HG03139 (cell line): ENCODE measurements at regions not wholly inside any gene's neighbourhood (a gene's known extent, or its start where the extent isn't known, plus 50 kb on each side); places are given as distances from the start of the nearest gene placed in this dataset.
"Not testable (repeated sequence)": the region's sequence is repeated elsewhere in the genome, so short reads cannot be mapped to it uniquely, and the experiment has no call there.

Experiments used
- ATAC-seq: cut with Tn5 transposase; IDR thresholded peaks from one replicate; pipeline ENCODE4 v1.9.1; 2021; ENCODE audit not compliant: unreplicated experiment

DNA sequence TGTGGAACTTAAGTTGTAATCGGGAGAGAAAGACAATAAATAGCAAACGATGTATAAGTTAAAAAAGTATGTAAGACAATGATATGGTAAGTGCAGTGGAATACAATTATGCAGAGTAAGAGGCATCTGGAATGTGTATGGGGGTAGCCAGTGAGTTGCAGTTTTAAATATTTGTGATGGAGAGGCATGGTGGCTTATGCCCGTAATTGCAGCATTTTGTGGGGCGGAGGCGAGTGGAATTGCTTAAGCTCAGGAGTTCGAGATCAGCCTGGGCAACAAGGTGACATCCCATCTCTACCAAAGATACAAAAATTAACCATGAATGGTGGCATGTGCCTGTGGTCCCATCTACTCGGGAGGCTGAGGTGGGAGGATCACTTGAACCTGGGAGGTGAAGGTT lies 52.5 kb upstream of the WDFY3 start:
- ATAC-seq, result no peak

DNA sequence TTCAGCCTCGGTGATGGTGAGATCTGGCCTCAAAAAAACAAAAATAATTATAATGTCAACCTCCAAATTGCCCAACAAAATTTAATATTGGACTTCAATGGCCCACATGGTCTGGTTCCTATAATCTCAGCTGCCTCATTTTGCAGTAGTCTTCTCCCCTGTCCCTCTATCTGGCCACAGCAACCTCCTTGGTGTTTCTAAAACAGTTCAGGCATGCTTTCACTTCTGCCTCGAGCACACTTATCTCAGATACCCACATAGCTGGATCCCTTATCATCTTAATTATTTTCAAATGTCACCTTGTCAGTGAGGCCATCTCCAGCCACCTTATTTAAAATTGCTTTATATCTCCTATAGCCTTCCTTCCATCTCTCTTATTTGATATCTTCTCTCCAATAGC lies 52.9 kb upstream of the WDFY3 start:
- no peak for ATAC-seq

DNA sequence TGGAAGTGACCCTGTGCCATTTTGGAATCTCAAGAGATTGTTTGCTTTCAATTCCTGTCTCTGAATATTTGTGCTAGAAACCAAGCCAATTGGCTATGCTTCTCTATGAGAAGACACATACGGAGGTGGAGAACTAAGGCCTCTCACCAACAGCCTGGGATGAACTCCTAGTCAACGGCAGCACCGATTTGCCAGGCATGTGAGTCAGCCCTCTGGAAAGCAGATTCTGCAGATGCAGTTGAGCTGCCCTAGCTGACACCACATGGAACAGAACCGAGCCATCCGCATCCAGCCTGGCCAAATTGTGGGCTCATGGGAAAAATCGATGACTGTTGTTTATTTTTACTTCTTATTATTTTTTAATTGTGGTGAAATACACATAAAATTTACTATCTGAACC lies 58.2 kb upstream of the WDFY3 start:
- ATAC-seq, result no peak

DNA sequence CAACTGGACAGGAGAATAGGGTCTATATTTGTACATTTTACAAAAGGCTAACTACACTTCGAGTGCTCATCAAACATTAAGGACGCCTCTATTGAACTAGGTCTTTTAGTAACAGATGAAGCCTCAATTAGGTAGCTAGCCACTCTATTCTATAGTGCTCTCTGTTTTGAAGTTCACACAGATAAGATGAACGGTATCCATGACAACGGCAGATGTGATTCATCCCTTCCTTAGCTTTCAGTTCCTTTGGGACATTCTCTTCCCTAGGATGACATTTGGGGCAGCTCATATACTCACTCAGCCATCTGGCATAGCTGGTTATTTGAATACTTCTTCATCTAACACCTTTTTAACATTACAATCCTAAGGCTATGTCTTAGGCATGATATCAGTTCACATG lies 62.4 kb upstream of the WDFY3 start:
- no peak for ATAC-seq

DNA sequence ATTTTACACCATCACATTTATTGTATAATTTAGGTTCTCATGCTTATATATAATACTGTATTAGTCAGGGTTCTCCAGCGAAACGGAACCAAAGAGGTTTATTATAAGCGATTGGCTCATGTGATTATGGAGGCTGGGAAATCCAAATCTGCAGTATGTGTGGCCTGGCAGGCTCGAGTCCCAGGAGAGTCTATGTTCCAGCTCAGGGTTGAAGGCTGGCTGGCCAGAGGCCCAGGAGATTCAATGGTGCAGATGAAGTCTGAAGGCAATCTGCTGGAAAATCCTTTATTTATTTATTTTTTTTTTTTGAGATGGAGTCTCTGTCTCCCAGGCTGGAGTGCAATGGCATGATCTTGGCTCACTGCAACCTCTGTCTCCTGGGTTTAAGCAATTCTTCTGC lies 63.0 kb upstream of the WDFY3 start:
- ATAC-seq, result no peak

DNA sequence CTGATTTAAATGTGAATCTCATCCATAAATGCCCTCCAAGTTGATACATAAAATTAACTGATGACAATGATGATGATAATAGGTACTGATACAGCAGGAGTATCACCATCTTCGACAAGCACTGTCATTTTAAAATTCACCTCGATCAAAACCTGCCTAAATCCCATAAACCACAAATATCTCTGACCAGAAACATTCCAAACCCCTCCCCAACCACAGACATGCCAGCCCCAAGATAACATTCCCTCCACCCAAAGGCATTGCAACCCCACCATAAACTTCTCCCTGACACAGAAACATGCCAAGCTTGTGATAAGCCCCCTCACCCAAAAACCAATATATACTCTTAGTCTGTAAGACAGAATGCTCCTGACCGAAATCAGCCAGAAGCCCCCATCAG lies 63.7 kb upstream of the WDFY3 start:
- no peak for ATAC-seq

DNA sequence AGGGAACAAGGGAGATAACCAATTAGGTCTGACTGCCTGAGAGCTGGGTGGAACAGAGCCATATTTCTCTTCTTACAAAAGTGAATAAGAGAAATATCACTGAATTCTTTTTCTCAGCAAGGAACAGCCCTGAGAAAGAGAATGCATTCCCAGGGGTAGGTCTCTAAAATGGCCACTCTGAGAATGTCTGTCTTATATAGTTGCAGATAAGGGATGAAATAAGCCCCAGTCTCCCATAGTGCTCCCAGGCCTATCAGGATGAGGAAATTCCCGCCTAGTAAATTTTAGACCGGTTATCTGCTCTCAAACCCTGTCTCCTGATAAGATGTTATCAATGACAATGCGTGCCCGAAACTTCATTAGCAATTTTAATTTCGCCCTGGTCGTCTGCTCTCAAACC lies 67.3 kb upstream of the WDFY3 start:
- not testable (repeated sequence) for ATAC-seq

DNA sequence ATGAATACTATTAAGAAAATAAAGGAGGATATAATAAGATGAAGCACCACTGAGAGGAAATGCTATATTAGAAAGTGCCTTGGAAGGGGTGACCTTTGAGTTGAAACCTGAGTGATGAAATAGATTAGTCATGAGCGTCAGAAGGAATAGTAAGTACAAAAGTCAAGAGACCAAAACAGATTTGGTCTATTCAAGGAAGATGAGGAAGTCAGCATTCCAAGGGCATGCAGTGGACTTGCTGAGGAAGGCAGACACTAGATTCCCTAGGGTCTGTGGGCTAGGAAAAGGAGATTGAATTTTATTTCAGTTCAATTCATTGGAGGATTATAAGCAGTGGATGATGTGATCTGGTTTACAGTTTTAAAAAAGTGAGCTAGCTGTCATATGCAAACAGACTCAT lies 73.0 kb upstream of the WDFY3 start:
- no peak for ATAC-seq

DNA sequence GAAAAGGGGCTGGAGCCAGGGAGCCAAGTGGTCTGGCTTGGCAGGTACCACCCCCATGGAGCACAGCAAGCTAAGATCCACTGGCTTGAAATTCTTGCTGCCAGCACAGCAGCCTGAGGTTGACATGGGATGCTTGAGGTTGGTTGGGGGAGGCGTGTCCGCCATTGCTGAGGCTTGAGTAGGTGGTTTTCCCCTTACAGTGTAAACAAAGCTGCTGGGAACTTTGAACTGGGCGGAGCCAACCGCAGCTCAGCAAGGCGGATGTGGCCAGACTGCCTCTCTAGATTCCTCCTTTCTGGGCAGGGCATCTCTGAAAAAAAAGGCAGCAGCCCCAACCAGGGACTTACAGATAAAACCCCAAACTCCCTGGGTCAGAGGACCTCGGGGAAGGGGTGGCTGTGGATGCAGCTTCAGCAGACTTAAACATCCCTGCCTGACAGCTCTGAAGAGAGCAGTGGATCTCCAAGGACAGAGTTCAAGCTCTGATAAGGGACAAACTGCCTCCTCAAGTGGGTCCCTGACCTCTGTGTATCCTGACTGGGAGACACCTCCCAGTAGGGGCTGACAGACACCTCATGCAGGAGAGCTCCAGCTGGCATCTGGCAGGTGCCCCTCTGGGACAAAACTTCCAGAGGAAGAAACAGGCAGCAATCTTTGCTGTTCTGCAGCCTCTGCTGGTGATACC lies 77.5 kb upstream of the WDFY3 start:
- ATAC-seq, result not testable (repeated sequence)

DNA sequence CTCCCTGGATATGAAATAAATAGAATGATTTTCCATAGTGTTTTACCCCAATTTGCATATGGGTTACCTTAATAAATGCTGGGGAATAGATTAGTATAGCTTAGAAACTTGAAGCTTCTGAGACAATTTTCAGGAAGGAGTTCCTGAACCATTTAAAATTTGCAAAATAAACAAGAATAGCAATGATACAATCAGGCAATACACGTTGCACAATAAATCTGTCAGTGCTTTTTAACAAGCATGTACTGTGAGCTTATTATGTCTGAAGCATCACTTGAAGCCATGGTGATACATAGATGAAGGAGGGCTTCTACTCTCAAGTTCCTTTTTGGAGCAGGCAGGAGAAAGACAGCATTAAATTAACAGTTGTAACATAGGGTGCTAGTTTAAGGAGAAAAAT lies 84.2 kb upstream of the WDFY3 start:
- no peak for ATAC-seq

DNA sequence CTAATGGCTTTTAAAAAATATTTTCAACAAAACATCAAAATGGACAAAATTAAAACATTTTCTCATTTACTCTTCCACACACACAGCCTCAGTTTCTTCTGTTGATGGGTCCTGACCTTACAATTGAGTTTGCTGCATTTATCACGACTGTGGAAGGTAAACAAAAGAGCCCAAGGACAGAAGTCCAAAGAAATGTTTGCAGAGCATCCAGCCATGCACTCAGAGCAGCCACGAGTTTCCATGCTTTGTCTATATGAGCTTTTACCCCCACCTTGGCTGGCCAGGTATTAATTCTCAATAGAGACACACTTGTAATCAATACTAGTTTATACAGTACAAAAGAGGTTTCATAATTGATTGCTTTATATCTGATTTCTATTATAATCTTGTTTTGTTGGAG lies 85.0 kb upstream of the WDFY3 start:
- no peak for ATAC-seq

DNA sequence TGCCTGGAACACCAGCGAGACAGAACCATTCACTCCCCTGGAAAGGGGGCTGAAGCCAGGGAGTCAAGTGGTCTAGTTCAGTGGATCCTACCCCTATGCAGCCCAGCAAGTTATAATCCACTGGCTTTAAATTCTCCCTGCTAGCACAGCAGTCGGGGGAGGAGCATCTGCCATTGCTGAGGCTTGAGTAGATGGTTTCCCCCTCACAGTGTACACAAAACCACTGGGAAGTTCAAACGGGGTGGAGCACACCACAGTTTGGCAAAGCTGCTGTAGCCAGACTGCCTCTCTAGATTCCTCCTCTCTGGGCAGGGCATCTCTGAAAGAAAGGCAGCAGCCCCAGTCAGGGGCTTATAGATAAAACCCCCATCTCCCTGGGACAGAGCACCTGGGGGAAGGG lies 88.4 kb upstream of the WDFY3 start:
- ATAC-seq, result not testable (repeated sequence)

DNA sequence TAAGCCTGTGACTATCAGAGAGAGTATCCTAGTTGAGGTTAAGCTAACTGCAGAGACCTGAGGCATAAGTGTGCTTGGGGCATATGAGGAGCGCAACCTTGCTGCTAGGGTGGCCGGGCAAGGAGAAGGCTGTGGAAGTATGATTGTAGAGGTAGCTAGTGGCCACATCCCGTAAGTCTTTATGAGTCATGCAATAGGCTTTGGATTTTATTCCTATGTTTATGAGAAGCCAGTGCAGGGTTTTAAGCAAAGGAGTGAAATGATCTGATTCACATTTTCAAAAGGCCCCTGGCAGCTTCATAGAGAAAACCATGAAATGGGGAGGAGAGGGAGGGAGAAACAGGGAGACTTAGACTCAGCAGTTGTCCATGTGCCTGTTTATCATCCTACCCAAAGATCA lies 92.1 kb upstream of the WDFY3 start:
- no peak for ATAC-seq

DNA sequence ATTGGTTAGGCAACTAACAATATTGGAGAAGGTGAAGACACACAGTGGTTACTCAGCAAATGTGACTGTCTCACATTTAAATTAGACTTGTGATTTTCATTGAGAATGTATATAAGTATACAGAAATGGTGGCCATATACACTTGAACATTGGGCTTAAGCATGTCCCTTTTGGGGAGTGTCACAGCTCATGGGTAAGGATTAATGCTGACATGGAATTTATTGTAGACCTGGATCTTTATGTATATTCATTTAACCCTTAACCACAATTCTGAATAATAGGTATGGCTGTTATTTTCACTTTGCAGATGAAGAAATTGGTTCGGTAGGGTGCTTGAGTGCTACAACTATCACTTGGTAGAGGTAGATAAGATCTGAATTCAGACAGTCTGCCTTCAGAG lies 95.5 kb upstream of the WDFY3 start:
- ATAC-seq, result no peak

DNA sequence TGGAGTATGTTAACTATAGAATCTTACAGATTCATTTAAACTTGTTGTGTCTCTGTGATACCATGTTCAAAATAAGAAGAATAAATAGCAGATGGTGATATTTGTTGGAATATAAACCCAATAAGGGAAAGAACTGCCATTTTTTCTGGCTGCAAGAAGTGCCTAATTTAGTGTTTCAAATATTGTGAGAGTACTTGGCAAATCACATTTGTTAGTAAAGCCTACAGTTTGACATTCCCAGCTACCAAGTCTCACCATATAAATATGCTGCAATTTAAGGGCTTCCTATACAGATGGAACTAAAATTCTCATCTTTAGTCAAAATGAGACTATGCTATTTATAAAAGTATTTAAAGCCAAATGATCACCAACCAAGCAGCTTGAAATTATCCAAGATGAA lies 96.0 kb upstream of the WDFY3 start:
- no peak for ATAC-seq

DNA sequence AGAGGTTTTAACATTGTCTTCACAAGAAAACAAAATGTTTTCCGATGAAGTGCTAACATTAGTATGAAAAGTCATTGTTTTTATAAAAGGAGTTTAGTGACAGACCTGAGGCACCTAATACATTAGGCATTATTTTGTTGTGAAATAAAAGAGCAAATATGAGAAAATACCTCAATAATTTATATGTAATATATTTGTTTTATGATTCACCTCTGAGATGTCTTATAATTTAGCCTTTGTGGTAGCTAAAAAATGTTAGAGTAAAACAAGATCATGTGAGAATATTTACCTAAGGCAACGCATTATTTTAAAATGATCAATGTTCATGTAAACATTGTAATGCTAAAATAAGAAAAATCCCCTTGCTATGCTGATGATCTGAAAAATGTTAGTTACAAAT lies 100.9 kb upstream of the WDFY3 start:
- no peak for ATAC-seq

DNA sequence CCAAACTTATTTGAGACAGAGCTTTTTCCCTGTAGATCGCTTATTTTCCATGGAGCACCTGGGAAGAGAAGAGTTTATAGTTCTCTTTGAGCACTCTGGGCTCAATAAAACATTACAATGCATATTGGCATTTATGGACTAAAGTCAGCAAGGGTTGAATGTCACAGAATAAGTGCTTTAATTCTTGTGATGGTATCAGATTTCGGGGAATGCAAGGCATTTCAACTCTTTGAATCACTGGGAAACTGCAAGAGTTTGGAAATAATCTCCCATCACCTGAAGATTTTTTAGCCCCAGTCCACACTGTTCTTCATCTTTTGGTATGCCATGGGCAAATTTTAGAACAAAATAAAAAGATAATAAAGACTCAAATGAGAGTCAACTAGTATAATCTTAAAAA lies 111.5 kb upstream of the WDFY3 start:
- ATAC-seq, result no peak

DNA sequence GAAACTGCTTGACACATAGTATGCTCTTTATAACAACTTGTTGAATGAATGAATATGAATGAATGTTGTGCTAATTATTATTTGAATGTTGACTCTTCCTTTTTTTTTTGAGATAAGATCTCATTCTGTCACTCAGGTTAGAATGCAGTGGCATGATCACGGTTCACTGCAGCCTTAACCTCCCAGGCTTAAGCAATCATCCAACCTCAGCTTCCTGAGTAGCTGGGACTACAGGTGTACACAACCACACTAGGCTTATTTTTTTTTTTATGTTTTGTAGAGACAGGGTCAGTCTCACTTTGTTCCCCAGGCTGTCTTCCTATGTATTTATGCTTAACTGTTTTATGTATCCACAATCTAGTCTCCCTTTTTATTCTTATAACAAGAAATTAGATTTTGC lies 114.7 kb upstream of the WDFY3 start:
- no peak for ATAC-seq

DNA sequence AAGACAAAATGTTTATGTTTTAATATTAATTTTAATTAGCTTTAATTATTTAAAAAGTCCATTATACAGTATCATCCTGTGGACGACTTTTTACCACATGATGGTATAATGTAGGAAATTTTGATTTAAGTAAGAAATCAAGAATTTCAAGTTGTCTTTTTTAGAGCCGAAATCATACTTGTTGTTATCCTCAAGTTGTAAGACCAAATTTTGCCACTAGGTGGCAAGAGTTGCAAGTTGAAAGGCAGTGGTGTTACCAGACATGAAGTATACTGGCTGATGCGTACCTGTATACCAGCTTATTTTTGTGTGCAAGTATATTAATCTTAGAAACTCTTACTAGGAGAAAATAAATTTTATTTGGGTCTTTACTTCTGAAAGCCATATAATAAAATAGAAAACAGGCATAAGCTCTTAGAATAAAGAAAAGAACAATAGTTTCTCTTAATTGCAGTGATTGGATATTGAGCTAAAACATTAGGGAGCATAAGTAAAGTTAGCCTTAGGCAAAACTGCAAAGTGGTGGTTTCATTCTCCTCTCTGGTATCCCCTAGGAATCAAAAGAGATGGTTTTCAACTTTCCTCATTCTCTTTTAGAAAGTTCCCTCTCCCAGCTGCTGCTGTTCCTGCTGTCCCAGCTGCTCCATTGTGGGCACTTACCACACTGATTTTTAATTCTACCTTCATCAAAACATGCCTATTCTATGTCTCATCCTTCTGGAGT lies 118.0 kb upstream of the WDFY3 start:
- peak; percentile 67 for ATAC-seq

DNA sequence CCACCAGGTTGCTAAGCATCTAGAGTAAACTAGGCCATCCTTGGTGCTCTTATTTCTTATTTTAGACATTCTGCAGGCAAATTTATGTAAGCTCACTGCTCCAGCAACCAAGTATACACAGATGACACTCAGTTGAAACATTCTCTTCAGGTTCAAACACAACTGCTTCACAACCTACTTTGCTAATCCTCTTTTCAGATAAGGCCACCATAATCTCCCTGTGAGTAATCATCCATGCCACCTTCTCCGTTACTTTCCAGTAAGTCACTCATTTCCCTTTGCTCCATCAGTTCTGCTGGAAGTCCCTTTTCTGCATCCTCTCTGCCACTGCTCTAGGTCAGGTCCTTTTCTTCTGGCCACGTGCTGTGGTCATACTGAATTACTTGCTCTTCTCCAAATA lies 120.2 kb upstream of the WDFY3 start:
- no peak for ATAC-seq

DNA sequence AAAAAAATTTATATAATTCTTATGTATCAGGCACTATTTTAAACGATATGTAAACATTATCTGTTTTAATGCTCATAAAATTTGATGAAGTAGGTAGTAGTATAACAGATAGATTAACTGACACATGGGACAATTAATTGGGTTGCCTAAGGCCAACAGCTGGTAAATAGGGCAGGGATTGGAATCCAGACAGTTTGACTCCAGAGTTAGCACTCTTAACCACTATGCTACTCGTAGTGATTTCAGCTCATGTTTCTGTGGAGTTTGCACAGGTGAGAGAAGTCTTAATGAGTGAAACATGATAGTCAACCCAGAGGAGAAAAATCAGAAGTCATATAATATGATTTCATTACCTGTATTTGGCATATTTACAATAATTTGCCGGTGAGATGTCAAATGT lies 126.0 kb upstream of the WDFY3 start:
- ATAC-seq, result no peak

DNA sequence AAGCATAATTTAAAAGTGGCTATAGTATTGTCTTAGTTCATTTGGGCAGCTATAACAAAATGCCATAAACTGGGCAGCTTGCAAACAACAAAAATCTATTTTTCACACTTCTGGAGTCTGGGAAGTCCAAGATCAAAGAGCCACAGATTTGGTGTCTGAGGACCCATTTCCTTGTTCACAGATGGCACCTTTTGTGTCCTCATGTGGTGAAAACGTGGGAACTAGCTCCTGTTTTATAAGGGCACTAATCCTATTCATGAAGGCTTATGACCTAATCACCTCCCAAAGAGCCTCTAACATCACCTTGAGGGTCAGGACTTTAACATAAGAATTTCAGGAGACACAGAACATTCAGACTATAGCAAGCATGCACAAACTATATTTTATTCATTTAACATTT lies 126.5 kb upstream of the WDFY3 start:
- ATAC-seq, result no peak

DNA sequence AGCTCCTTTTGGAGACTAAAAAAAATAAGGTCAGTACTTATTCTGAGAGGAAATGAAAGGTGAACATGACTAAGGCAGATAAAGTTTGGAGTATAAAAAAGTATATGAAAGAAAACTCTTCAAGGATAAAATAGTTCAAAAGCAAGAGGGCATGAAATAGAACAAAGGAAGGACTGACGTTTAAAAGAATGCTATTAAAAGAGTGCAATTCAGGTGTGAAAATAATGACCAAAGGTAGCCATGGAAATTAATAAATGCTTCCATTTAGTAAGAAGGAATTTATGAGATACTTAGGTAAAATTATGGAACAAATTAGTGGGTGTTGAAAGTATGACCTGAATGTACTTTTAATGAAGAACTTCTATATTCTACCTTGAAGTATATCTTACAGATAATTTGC lies 128.2 kb upstream of the WDFY3 start:
- ATAC-seq, result no peak
